ENCODE measurements at regions not wholly inside any gene's neighbourhood (a gene's known extent, or its start where the extent isn't known, plus 50 kb on each side); places are given as distances from the start of the nearest gene placed in this dataset.

DNA sequence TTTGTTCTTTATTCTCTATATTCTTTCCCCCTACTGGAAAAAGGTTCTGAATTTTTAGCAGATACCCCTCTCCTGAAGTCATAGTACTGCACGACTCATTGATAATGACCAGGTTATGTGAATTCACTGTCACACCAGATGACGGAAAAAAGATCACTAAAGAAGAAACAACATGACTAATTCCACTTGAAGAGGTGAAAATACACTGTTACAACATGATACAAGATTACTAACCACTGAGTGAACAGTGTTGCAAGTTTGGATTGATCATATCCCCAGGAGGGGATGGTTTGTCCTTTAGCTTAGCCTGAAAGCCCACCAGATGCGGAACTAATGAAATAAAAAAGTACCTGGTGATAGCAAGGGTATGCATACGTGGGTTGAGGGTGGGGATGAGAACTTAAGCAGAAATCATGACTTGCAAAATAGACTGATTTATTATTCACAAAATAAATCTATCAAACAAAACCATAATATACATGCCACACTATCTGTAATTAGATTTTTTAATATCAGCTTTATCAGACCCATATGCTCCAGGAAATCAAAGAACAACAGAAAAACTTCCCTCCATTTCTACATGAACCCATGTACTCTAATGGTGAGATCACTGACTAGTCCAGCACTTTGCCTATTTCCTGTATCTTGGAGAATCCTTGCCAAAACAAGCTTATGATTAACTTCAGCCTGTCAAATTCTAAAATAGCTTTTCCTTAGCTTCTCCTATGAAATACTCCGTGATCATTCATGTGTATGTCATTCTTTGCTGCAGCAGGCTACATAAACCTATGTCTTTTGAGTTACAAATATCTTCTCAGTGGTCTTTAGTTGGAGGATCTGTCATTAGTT is 257.4 kb upstream of the AGA start:
- no peak overlapping the region for H3K4me3 ChIP-seq (ENCODE audit: low read length)
- TF ChIP-seq, protein P1, sequence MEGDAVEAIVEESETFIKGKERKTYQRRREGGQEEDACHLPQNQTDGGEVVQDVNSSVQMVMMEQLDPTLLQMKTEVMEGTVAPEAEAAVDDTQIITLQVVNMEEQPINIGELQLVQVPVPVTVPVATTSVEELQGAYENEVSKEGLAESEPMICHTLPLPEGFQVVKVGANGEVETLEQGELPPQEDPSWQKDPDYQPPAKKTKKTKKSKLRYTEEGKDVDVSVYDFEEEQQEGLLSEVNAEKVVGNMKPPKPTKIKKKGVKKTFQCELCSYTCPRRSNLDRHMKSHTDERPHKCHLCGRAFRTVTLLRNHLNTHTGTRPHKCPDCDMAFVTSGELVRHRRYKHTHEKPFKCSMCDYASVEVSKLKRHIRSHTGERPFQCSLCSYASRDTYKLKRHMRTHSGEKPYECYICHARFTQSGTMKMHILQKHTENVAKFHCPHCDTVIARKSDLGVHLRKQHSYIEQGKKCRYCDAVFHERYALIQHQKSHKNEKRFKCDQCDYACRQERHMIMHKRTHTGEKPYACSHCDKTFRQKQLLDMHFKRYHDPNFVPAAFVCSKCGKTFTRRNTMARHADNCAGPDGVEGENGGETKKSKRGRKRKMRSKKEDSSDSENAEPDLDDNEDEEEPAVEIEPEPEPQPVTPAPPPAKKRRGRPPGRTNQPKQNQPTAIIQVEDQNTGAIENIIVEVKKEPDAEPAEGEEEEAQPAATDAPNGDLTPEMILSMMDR (conservative IDR thresholded peaks at IDR 0.05; ENCODE audit: low read depth, low read length) = no peak
- DNase-seq (ENCODE audit: low read depth) = peak; percentile 71

DNA sequence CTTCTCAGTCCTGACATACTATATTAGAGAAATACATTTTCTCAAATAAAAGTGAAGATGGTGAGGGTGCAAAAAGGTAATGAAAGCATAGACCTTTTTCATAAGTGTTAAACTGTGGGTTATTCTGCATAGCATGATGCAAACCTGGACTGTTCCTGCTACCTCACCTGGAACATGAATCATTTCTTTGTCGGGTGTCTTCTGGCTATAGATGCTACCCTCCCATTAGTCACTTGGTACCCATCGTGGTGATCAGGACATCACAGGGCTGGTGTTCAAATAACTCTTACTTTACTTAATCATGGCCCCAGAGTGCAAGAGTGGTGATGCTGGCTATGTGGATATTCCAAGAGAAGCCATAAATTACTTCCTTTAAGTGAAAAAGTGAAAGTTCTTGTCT is 264.7 kb upstream of the AGA start:
- no peak overlapping the region for H3K4me3 ChIP-seq (ENCODE audit: low read length)
- DNase-seq (ENCODE audit: low read depth) = no peak
- TF ChIP-seq, protein P1 (conservative IDR thresholded peaks at IDR 0.05; ENCODE audit: low read depth, low read length) = no peak

DNA sequence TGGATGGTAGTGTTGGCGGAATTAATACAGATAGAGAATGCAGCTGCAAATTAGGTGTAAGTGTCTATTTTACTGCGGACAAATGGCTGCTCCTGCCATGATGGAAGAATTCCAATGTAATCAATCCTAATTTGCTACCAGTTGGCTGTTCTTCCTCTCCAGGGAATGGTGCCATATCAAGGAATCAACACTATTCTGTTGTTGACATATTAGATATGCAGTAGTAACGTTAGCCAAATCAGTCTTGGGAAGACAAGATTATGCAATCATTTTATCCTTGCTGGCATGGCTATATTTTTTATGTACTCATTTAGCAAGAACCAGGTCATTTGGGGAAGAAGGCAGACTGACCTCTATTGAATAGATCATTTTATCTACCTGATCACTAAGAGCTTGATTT is 271.2 kb upstream of the AGA start:
- TF ChIP-seq, protein P1 (conservative IDR thresholded peaks at IDR 0.05; ENCODE audit: low read depth, low read length) = no peak
- DNase-seq (ENCODE audit: low read depth) = no peak
- H3K4me3 ChIP-seq (ENCODE audit: low read length) = no peak overlapping the region

DNA sequence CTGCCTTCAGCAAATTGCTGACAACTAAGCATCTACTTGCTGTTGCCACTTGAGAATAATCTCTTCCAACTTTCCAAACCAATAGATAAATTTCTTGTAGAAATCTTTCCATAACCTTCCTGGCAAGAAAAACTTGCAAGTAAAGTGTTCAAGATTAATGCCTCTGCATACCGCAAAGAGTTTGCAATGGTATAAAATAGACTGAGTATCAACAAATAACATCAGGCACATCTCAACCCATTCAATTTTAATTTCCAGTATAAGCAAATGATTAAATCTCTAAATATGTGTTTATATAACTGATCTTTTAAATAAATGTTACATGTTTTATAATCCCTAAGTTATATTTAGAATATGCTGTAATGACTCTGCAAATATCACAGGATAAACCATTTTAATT is 275.2 kb upstream of the AGA start:
- H3K4me3 ChIP-seq (ENCODE audit: low read length) = no peak overlapping the region
- TF ChIP-seq, protein P1 (conservative IDR thresholded peaks at IDR 0.05; ENCODE audit: low read depth, low read length) = no peak
- DNase-seq (ENCODE audit: low read depth) = no peak

DNA sequence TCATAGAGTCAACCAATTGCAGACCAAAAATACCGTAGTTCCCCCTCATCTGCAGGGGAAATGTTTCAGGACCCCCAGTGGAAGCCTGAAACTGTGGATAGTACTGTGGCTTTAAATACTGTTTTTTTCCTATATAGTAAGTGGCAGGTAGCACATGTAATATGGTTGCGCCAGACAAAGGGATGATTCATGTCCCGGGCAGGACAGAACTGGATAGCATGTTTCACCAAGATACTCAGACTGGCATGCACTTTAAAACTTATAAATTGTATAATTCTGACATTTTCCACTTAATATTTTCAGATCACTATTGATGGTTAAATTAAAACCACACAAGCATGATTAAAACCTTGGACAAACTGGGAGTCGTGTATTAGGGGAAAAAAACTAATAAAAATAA is 276.3 kb upstream of the AGA start:
- no peak overlapping the region for H3K4me3 ChIP-seq (ENCODE audit: low read length)
- TF ChIP-seq, protein P1 (conservative IDR thresholded peaks at IDR 0.05; ENCODE audit: low read depth, low read length) = no peak
- DNase-seq (ENCODE audit: low read depth) = no peak

DNA sequence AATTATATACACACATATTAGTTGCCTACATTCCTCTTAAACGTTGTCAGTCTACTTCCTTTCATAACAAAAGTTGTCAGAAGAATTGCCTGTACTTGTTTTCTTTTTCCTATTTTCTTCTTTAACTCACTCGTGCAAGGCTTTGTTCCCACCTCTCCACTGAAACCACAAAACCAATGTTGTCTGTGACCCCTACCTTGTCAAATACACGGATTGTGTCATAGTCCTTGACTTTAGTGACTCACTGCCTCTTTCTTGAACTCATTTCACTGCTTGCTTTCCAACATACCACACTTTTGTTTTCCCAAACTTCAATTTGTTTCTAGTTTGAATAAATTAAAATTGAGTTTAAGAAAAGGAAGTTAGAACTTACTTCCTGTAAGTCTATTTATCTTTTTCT is 283.9 kb upstream of the AGA start:
- no peak overlapping the region for H3K4me3 ChIP-seq (ENCODE audit: low read length)
- peak; percentile 3 for DNase-seq (ENCODE audit: low read depth)
- TF ChIP-seq, protein P1 (conservative IDR thresholded peaks at IDR 0.05; ENCODE audit: low read depth, low read length) = no peak

Data from retinal pigment epithelial cell (primary cell).